IMR-90 (cell line): ENCODE measurements at regions not wholly inside any gene's neighbourhood (a gene's known extent, or its start where the extent isn't known, plus 50 kb on each side); places are given as distances from the start of the nearest gene placed in this dataset.

Experiments
- ATAC-seq: fragments of 200-7000 bp; cut with Tn5 transposase; 2 replicates; pipeline ENCODE4 v1.9.1; 2020; ENCODE audit warnings: low read depth, mild to moderate bottlenecking, moderate library complexity
- BruUV-seq: library from RNA; stranded (reverse); fragments of 400-500 nt; replicated peaks from 2 replicates; lab custom pipeline; 2021; lab: Mats Ljungman, UMichigan
- CTCF ChIA-PET: fragments of 300-600 bp; formaldehyde crosslinking; extraction: SDS; loops from one replicate; lab custom pipeline; 2021; ENCODE audit warnings: antibody characterized with exemption; lab: Yijun Ruan, JAX
- POLR2A ChIA-PET: fragments of 300-600 bp; sonication (Branson Sonifier 250); formaldehyde crosslinking; loops from one replicate; lab custom pipeline; 2022; ENCODE audit warnings: antibody characterized with exemption; ENCODE audit not compliant: unreplicated experiment; lab: Charles Lee
- DNase-seq: peaks from one replicate; pipeline ENCODE4 v3.0.0; 2013
- H2AFZ ChIP-seq: replicated peaks from 2 replicates; pipeline ENCODE3; 2013; ENCODE audit warnings: low read length, mild to moderate bottlenecking; ENCODE audit not compliant: poor library complexity
- H2AK5ac ChIP-seq: 2 replicates; pipeline ENCODE4 v1.6.1; 2013; ENCODE audit warnings: low read depth, low read length, inconsistent platforms
- H2AK9ac ChIP-seq: replicated peaks from 2 replicates; pipeline ENCODE3; 2013; ENCODE audit warnings: mild to moderate bottlenecking, low read depth, low read length, moderate library complexity; ENCODE audit not compliant: poor library complexity
- H2BK120ac ChIP-seq: 2 replicates; pipeline ENCODE4 v1.6.1; 2013; ENCODE audit warnings: low read depth, low read length, inconsistent platforms
- H2BK15ac ChIP-seq: 3 replicates; pipeline ENCODE4 v1.6.1; 2013; ENCODE audit warnings: low read depth, low read length, inconsistent platforms
- H2BK20ac ChIP-seq: 2 replicates; pipeline ENCODE4 v1.6.1; 2013; ENCODE audit warnings: low read depth, mild to moderate bottlenecking, inconsistent platforms, low read length, moderate library complexity
- H2BK5ac ChIP-seq: 2 replicates; pipeline ENCODE4 v1.6.1; 2013; ENCODE audit warnings: mild to moderate bottlenecking, low read depth, low read length, inconsistent platforms; ENCODE audit not compliant: poor library complexity, severe bottlenecking
- H3K14ac ChIP-seq: replicated peaks from 2 replicates; pipeline ENCODE4 v1.6.1; 2013; ENCODE audit warnings: low read depth, low read length, inconsistent platforms
- H3K18ac ChIP-seq: 2 replicates; pipeline ENCODE4 v1.6.1; 2013; ENCODE audit warnings: low read depth, low read length, control low read depth
- H3K23ac ChIP-seq: 2 replicates; pipeline ENCODE4 v1.6.1; 2013; ENCODE audit warnings: low read depth, low read length, inconsistent platforms
- H3K27ac ChIP-seq: 2 replicates; pipeline ENCODE4 v1.5.1; 2013; ENCODE audit warnings: mild to moderate bottlenecking, control low read depth, low read length; ENCODE audit not compliant: insufficient read depth
- H3K27me3 ChIP-seq: 2 replicates; pipeline ENCODE4 v1.6.1; 2013; ENCODE audit warnings: low read length; ENCODE audit not compliant: control insufficient read depth, insufficient read depth
- H3K36me3 ChIP-seq: 2 replicates; pipeline ENCODE4 v1.6.1; 2013; ENCODE audit warnings: low read length, mixed read lengths; ENCODE audit not compliant: control insufficient read depth, insufficient read depth
- H3K4ac ChIP-seq: 2 replicates; pipeline ENCODE4 v1.6.1; 2013; ENCODE audit warnings: low read depth, low read length, inconsistent platforms
- H3K4me1 ChIP-seq: 2 replicates; pipeline ENCODE4 v1.6.1; 2013; ENCODE audit warnings: low read length, mixed read lengths; ENCODE audit not compliant: control insufficient read depth, insufficient read depth
- H3K4me2 ChIP-seq: 2 replicates; pipeline ENCODE4 v1.6.1; 2013; ENCODE audit warnings: low read depth, mild to moderate bottlenecking, control low read depth, low read length, moderate library complexity
- H3K4me3 ChIP-seq: 2 replicates; pipeline ENCODE4 v1.5.1; 2013; ENCODE audit warnings: low read depth, mild to moderate bottlenecking, control low read depth, low read length, moderate library complexity; ENCODE audit not compliant: insufficient read depth
- H3K56ac ChIP-seq: 2 replicates; pipeline ENCODE4 v1.6.1; 2013; ENCODE audit warnings: low read length, inconsistent platforms; ENCODE audit not compliant: insufficient read depth; ENCODE audit errors: extremely low read depth
- H3K79me1 ChIP-seq, 2 experiments: 2 replicates each; pipeline ENCODE4 v1.6.1; 2013; ENCODE audit warnings: low read length in 2 of 2, inconsistent platforms in 1 of 2, low read depth in 1 of 2
- H3K9ac ChIP-seq: 2 replicates; pipeline ENCODE4 v1.6.1; 2013; ENCODE audit warnings: low read depth, low read length, control low read depth
- H3K9me1 ChIP-seq: 2 replicates; pipeline ENCODE4 v1.6.1; 2013; ENCODE audit warnings: low read length, inconsistent platforms; ENCODE audit not compliant: insufficient read depth
- H3K9me3 ChIP-seq: 2 replicates; pipeline ENCODE4 v1.6.1; 2013; ENCODE audit warnings: low read length; ENCODE audit not compliant: control insufficient read depth, insufficient read depth
- H4K20me1 ChIP-seq: 2 replicates; pipeline ENCODE4 v1.6.1; 2013; ENCODE audit warnings: low read length, inconsistent platforms; ENCODE audit not compliant: insufficient read depth
- H4K5ac ChIP-seq: 2 replicates; pipeline ENCODE4 v1.6.1; 2013; ENCODE audit warnings: mild to moderate bottlenecking, low read depth, low read length, control low read depth
- H4K8ac ChIP-seq, 2 experiments: 2 replicates each; pipeline ENCODE4 v1.6.1; 2013; ENCODE audit warnings: low read depth in 2 of 2, low read length in 2 of 2, control low read depth in 1 of 2, inconsistent platforms in 1 of 2
- H4K91ac ChIP-seq: 2 replicates; pipeline ENCODE4 v1.6.1; 2013; ENCODE audit warnings: low read depth, low read length, inconsistent platforms; ENCODE audit not compliant: insufficient read depth
- ELK1 ChIP-seq: fragments of 150-350 bp; IDR thresholded peaks from 2 replicates; pipeline ENCODE4 v1.6.1; 2016; ENCODE audit warnings: low read depth, mild to moderate bottlenecking, low read length, moderate library complexity, borderline replicate concordance
- FOS ChIP-seq: fragments of 150-350 bp; IDR thresholded peaks from 2 replicates; pipeline ENCODE4 v1.6.1; 2016; ENCODE audit warnings: low read depth, low read length
- SMC3 ChIP-seq: fragments of 150-350 bp; IDR thresholded peaks from 2 replicates; pipeline ENCODE4 v1.6.1; 2016; ENCODE audit warnings: low read depth, mild to moderate bottlenecking, antibody characterized with exemption, low read length, moderate library complexity
- USF2 ChIP-seq: fragments of 150-350 bp; IDR thresholded peaks from 2 replicates; pipeline ENCODE4 v1.6.1; 2017; ENCODE audit warnings: mild to moderate bottlenecking, antibody characterized with exemption, low read length, low read depth
- WGBS, 2 experiments: methylation state at CpG; one replicate each; pipeline versions ENCODE4 v1.1.5 to v1.1.7; 2013; ENCODE audit warnings: missing lambda C conversion rate in 2 of 2; ENCODE audit not compliant: insufficient read length in 1 of 2; ENCODE audit errors: extremely low coverage in 2 of 2; 5-methylcytosine and 5-hydroxymethylcytosine counted together
- dilution Hi-C: fragments of 300-500 bp; cut with HindIII; formaldehyde crosslinking; loops from one replicate; pipeline ENCODE4 v1.14.3; 2018; ENCODE audit warnings: low sequenced_read_pairs; ENCODE audit not compliant: unreplicated experiment
- in situ Hi-C: fragments of 300-500 bp; cut with MboI; formaldehyde crosslinking; loops from 3 replicates; pipeline ENCODE4 v1.14.3; 2019; ENCODE audit warnings: low sequenced_read_pairs, inconsistent platforms, mixed read lengths
- intact Hi-C: fragments of 100-400 bp; cut with micrococcal nuclease; formaldehyde crosslinking; loops from 2 replicates; pipeline ENCODE4 v1.10.0; 2022

- H2AFZ ChIP-seq, result no peak overlapping the region
- H2BK120ac ChIP-seq, result no peak overlapping the region
Observed at GRCh38 chr11:20249796-20250195, 89.5 kb upstream of the DBX1 start.

More at GRCh38 chr11:20249796-20250195, 89.5 kb upstream of the DBX1 start:
- dilution Hi-C loops (no loop called here), intact Hi-C loops (loop anchor here (5.0 kb wide), 1 partner anchor 37 kb away; no protein-coding TSS in a partner anchor), in situ Hi-C loops (no loop called here)
- Histone ChIP-seq H3K18ac (no peak overlapping the region), H3K4me3 (no peak overlapping the region), H4K20me1 (no peaks in the 10 kb centered on the region), H2BK20ac (no peak overlapping the region), H3K14ac (no peak overlapping the region), H3K4ac (no peak overlapping the region), H3K4me2 (no peak overlapping the region), H2BK15ac (no peak overlapping the region), H3K23ac (no peak overlapping the region), H3K36me3 (no peaks in the 10 kb centered on the region), H4K5ac (no peak overlapping the region), H2AK5ac (no peak overlapping the region), H2BK5ac (no peak overlapping the region), H3K9ac (no peak overlapping the region), H3K56ac (no peak overlapping the region), H4K91ac (no peak overlapping the region), H3K9me1 (no peaks in the 10 kb centered on the region), H3K27ac (no peak overlapping the region), H3K9me3 (no peaks in the 10 kb centered on the region), H2AK9ac (no peak overlapping the region), H3K27me3 (peaks cover 3% of the 10 kb centered on the region; the same call in 1 of the 2 replicates), H3K4me1 (no peaks in the 10 kb centered on the region), H4K8ac (no peak overlapping the region), H3K79me1 (no peaks in the 10 kb centered on the region)
- ChIA-PET CTCF (no interaction called here), POLR2A (no interaction called here)
- DNase-seq (no peak), ATAC-seq (no peak)
- WGBS, 2 experiments, result no CpG with 5 or more reads among the region's 3 CpGs
- no TSS peak for BruUV-seq
- TF ChIP-seq ELK1, result no peak
- TF ChIP-seq FOS, result no peak
- no peak for TF ChIP-seq SMC3
- TF ChIP-seq USF2, result no peak
